Activated T-cell treated with anti-CD3 and anti-CD28 coated beads for 4 hours (primary cell): ENCODE measurements at regions not wholly inside any gene's neighbourhood (a gene's known extent, or its start where the extent isn't known, plus 50 kb on each side); places are given as distances from the start of the nearest gene placed in this dataset.

Experiments
- DNase-seq: peaks from one replicate; pipeline ENCODE4 v3.0.0-alpha.2; 2020

DNA sequence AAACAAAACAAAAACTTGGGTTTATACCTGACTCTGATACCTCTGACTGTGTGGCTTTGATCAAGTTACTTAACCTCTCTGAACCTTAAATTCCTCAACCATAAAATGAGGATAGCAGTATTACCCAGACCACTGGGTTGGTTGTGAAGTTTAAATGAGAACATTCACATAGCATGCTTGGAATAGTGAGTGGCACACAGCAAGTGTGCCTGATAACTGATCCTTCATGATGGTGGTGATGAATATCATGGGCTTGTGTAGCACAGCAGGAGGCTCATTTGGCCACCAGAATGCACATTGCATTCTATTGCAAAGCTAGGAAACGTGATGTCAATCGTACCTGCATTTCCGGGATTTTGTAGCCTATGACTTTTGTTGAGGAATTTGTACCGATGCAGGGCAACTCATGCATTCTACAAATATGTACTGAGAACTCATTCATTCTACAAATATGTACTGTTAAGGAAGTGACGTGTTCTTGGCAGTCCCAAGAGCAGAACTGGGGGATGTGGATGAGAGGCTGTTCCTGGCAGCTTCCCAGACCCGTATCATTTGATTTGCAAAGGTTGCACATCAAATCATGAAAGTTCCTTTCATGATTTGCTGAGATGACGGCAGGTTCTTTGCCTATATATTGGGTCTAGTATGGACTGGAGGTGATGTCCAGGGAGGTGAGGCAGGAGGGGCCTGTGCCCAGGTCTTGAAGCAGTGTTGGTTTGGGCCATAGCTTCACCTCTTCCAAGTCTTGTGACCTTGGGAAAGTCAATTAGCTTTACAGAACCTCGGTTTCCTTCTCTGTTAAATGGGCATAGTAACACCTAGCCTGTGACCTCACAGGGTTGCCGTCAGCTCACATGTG, 94.6 kb upstream of the SMNDC1 start:
- DNase-seq: no peak

DNA sequence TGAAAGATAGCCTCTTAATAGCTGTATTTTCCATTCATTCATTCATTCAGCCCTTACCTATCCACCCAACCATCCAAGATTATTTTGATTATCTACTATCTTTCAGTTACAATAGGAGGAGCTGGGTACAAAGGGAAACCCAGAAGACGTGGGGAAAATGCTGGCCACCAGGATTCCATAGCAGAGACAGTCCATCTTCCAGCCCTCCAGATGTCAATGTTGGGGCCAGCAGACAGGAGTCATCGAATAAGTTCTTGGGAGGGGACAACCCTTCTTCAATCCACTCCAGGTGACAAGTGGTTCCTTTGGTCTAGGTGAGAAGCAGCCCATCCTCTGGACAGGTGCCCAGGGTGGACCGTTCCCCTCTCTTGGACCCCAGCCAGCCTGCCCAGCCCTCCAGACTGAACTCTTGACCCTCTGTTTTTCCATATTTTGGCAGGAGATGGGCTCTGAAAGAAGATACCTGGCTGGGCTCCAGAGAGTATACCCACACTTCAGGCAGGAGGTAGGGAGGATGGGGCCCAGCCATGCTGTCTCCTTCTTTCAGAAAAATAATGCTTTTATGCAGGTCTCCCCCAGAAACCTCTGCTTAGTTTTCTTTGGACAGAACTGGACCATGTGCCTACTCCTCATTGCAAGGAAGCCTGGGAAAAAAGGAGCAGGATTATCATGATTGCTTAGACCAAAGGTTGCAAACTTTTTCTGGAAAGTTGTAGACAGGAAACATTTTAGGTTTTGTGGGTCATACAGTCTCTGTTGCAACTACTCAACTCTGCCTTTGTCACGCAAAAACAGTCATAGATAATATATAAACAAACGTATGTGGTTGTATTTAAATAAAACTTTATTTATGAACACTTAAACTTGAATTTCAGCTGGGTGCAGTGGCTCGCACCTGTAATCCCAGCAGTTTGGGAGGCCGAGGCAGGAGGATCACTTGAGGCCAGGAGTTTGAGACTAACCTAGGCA, 95.5 kb upstream of the SMNDC1 start:
- no peak for DNase-seq

DNA sequence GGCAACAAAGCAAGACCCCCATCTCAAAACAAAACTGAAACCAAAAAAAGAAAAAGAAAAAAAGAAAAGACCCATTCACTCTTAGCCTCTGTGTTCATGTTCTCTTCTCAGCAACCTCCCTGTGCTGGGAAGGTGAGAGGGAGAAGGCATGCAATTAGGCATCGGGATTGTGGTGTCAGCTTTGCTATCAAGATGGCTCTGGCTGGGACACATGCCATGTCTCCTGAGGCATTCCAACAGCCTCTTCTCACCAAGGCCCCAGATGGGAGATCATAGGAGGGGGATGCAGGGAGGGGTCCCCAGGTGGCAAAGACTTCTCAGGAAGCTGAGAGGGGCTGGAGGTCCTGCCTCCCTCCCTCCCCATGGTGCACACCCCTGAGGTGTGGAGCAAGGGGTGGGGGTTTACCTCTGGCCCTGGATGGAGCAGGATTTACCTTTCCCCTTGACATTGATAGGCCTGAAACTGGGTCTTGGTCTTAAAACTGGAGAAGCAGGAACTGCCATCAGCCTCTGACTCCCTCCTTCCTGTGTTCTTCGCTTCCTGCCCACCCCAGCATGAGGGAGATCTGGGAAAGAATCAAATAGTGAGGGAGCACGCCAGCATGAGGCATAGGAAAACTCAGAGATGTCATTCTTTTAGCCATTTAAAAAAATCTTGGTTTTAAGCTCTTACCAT, 96.2 kb upstream of the DUSP5 start:
- no peak for DNase-seq

DNA sequence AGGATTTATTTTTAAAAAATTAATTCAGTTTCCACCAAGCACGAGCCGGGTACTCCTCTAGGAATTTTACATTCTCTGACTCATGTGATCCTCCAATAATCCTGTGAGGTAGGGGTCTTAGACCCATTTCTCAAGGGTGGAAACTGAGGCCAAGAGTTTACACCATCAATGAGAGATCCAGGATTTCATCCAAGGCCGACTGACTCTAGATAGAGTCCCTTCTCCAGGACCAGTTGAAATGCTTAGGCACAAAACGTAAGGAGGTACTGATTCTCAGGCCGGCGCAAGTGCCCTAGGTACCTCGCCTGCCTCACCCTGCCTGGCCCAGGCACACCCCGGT, 95.7 kb upstream of the DUSP5 start:
- DNase-seq: no peak

DNA sequence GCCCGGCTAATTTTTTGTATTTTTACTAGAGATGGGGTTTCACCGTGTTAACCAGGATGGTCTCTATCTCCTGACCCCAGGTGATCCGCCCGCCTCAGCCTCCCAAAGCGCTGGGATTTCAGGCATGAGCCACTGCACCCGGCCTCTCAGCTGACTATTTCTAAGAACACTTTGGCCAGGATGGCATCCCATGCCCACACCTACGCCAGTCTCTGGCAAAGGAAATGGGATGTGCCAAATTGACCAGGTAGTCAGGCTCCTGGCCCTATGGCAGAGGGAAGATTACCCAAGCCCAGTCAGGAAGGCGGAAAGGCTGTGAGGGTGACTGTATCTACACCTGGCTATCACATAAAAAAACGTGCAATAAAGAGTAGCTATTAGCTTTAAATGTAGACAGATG, 94.1 kb upstream of the DUSP5 start:
- DNase-seq: no peak

DNA sequence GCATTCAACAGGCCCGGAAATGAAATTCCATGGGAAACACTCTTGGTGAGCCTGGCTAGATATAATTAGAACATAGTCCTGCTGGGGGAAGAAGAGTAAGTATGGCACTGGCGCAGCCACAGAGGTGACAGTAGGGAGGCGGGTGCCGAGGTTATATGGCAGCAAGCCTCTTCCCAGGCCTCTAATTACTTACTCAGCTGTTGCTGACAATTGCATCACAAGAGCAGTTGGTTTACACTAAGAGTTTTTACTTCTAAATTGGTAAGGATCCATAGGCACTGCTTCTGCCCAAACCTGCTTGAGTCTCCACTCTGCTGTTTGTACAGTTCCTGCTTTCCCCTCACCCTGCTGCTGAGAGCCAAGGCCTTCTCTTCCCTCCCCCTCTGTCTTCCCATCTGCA, 93.3 kb upstream of the DUSP5 start:
- DNase-seq: no peak

DNA sequence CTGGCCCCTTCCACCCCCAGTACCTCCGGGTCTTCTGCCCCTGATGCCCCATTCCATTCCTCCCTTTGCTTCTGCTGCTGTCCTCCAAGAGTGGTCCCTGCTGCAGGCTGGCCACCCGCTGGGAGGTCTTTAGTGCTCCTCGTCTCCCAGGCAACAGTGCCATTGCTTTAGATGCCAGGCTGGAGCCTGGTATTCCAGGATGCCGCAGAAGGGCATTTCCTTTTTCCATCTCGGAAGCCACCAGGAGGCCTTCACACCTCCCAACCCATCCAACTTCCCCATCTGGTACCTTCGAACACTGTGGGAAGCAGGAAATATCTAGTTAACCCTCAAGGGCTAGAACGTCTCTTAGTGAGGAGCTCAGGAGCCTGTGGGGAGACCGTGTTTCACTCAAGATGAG, 92.9 kb upstream of the DUSP5 start:
- DNase-seq: no peak

DNA sequence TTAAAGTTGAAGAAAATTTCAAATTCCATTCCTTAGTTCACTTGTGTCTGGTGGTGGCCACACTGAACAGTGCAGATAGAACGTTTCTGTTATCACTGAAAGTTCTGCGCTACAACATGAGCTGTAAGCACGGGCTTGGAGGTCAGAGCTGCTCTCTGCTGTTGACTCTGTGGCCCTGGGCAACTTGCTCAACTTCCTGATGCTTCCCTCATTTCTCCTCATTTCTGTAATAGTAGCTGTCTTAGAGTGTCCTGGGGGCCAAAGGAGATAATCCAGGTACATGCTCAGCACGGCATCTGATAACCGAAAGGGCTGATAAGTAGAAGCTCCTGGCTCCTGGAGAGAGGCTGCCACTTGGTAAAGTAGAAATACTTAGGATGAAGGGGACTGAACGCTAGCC, 92.3 kb upstream of the DUSP5 start:
- no peak for DNase-seq

DNA sequence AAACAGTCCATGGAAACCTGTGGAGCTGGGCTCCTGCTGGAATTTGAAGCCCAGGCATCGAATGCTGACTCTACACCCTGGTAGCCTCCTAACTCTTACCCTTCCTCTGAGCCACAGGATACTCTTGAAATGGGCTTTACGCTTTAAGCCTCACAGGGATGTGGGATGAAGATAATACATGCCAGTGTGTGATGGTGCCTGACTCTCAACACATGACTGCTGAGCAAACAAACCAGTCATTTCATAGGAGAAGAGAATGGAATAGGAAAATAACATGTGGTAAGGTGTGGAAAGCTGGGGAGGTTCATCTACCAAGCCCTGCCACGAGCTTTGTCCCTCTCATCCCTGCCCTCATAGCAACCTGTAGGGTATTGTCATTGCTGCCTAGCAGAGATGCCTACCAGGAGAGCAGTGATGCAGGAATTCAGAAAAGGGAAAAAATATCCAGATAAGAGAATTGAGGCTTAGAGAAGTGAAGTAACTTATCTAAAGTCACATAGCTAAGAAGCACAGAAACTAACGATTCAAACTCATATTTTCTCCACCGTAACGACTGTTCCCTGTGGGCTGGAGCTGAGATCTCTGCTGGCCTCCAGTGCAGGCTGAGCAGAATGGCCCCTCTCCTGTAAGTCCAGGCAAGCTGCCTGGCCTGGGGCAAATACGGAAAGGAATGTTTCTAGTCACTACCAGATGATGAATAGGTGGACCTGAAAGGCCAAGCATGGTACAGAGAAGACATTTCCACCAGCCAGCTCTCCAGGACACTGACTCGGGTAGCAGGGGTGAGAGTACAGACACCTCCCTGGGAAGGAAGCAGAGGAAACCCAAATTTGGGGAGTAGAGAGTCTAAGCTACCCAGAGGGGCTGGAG, 90.2 kb upstream of the DUSP5 start:
- DNase-seq: no peak

DNA sequence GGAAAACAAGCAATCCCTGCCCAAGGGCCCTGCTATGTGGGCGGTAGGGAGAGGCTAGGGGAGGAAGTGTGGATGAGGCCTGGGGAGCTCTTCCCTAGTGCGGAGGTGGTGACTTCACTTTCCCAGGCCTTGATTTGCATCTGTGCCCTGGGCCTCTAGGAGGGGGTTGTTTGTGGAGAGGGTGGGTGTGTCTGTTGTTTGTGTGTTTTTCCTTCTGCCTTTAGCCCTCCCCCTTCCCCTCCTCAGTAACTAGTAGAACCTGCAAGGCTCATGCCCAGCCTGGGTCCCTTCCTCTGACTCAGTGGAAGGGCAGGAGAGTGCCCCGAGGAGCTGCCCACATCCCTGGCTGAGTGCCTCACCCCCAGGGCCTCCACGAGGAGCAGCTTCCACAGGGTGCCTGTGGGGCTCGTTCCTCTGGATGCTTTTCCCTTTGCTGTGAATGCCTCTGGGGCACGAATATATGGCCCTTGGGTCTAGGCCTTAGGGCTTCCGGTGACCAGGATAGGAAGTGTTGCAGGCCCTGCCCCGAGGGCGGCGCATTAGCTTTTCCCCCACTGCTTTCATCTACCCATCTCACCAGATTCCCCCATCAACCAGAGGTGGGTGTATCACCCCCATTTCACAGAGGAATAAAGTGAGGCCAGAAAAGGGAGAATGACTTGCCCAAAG, 89.4 kb upstream of the DUSP5 start:
- no peak for DNase-seq

DNA sequence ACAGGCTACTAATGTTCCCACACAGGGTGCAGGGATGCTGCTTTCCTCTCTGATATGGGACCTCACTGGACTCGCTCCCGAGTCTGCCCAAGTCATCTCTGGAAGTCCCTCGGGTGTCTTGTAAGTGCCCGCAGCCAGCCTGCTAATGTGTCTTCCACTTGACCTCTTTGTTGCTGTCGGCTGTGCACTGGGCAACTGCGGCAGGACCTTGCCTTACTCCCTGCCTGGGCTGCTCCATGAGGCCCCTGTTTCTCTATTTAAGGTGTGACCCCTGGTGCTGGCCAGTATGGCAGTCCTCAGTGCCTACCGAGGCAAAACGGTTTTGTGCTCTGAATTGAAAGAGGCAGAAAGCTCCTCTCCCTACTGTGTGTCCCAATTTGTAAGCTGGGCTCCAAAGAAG, 88.8 kb upstream of the DUSP5 start:
- no peak for DNase-seq

DNA sequence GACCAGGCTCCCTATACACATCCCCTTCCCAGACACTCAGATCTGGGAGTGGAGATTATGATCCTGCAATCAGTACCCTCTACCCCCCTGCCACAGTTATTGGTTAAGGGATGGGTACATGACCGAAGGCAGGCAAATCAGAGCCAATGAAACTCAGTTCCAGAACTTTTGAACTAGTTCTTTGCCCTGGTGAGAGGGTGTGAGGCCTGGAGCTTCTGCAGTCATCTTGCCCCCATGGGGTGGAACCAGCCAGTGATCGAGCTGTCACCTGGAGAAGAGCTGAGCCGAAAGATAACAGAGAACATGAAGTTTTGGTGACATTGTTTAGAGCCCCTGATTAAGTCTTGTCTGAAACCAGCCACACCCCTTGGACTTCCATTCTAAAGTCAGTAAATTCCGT, 88.2 kb upstream of the DUSP5 start:
- no peak for DNase-seq

DNA sequence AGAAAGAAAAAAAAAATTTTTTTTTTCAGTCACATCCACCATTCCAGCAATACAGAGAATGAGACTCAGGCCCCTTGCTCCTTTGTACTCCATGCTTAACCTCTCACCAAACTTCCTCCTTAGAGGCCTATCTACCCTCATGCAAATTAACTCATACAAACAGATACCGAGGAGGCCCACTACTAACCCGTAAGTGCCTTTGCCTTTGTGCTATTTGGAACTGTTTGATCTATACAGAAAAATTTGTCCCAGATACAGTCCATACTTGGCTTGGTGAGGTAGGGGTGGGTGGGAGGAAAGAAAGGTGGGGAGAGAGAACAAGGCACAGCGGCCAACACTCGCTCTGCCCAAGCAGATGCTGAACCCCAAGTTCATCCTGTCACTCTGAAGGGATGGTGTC, 87.8 kb upstream of the DUSP5 start:
- DNase-seq: no peak

DNA sequence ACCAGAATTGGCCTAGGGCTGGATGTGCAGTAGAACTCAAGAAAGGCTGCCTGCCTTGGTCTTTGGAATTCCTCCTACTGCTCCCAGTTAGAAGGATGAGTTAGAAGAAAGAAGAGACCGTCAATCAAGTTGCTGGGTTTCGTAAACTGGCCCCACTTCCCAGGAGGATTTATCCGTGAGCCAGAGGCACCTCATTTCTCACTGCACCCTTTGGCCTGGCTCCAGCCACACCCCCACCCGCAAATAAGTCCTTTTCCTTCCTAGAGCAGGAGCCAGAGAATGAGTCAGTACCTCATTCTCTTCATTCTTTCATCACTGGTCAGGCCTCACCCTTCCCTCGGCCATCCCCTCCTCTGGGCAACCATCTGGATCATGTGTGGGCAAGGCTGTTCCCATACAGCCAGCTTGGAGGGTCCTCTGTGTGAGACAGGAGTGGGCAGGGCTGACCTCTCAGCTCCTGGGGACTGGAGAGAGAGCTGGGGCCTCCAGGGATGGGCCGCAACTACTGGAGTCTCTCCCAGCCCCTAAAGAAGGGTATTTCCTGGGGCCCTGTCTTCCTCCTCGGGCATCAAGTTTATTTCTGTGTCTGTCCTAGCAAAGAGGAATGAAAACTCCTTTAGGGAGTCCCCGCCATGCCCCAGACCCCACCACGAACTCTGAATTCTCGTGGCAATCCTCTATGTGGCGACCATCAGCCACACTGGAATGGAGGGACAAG, 87.2 kb upstream of the DUSP5 start:
- DNase-seq: no peak

DNA sequence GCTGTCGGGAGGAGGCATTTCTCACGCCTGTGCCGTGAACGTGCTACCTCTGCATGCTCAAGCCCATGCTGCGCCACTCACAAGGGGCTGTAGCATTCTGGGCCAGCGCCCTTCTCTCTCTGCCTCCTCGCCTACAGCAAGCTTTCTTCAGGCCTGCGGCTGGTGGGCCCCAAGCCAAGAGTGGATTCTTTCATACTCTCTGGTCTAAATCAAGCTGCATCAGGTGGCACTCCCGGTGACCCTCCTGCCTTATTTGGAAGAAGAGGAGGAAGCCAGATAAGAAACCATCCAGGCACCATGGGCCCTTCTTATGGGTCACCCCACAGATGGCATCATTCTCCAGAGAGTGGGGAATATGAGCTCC, 86.7 kb upstream of the DUSP5 start:
- no peak for DNase-seq

DNA sequence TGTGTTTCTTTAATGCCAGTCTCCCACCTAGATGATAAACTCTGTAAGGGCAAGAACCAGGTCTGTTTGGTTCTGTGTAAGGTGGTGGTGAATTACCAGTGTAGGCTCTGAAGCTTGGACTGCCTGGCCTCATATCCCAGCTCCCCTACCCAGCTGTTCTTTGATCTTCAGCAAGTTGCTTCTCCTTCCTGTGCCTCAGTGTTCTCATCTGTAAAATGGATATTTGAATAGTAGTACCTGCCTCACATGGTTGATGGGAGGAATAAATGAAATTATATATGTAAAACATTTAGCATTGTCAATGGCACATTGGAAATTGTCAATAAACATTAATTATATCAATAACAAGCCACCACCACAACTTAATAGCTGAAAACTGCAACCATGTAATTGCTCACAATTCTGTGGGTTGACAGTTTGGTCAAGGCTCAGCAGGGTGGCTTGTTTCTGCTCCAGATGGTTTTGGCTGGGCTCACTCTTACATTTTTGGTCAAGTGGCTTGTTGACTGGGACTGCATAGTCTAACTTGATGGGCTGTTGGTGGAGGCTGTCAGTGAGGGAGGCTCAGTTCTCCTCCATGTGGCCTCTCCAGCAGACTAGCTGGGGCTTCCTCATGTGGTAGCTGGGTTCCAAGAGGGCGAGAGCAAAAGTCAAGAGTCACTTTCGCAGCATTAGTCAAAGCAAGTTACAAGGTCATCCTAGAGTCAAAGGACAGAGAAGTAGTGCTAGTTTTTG, 84.5 kb upstream of the DUSP5 start:
- no peak for DNase-seq

DNA sequence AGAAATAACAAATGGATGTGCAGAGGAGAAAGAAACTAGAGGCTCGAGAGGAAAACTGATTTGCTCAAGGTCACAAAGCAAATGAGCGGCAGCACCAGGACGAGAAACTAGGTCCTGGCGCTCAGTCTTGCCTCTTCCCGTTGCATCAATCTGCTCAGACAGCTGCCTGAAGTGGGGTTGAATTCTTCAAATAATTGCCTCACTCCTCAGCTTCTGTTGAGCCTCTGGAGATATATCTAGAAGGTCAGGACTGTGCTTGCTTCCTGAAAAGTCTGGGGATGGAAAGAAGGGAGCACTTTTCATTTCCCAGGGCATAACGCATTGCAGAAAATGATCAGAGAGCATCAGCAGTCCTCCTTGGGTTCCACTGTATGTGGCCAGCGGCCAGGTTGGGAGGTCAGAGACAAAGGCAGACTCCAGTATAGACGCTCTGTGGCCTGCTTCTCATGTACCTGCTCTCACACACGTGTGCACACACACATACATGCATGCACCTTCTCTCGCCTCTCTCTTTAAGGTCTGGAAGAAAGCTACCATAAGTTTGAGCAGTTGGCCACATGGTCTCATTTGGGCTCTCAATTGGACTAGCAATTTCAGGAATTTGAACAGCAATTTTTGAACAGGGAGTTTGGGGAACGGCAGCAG, 83.7 kb upstream of the DUSP5 start:
- no peak for DNase-seq

DNA sequence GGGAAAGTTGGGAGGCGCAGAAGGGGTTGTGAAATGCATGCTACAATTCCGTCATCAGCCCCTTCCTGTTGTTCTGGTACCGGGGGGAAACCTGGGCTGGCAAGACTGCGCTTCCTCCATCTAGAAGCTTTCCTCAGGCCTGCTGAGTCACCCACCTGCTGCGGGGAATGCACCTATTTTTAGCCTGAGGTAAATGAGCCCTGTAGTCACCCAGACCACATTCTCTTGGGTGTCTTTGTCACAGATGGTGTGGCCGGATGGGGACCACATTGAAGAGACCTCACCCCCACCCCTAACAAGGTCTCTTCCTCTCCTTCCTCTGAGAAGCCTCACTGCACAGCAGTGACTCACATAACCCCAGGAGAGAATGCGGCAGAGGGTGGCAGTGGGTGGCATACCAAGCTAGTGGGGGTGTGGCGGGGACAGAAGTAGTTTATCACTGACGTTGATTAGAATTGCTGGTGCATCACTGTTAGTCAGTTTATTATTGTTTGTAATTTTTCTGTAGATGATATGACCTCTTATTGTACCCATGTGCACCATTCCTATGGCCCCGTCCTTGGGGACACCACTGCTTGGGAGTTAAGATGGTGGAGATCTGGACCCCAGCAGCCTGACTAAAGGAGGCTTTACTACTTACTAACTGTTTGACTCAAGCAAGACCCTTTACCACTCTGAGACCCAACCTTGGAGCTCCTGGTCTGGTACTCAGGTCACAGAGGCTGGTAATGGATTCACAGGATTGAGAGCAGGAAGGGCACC, 83.0 kb upstream of the DUSP5 start:
- peak; percentile 82 for DNase-seq

DNA sequence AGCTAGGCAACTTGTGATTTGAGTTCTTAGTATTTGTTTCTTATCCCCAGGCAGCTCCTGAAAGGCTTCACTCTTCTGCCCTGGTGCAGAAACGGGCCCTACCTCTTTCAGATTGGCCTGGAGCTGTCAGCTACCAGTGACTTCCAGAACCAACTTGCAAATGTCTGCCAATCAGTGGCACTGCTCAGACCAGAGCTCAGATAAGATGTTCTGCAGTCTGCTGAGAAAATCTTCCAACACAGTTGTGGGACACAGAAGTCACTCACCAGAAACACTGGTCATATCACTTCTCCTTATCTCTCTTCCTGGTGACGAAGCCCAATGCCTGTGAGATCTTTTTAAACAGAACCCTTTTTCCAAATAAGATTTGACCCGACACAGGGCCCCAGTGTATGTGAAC, 81.9 kb upstream of the DUSP5 start:
- DNase-seq: no peak
